GM21619 (cell line): ENCODE measurements at regions not wholly inside any gene's neighbourhood (a gene's known extent, or its start where the extent isn't known, plus 50 kb on each side); places are given as distances from the start of the nearest gene placed in this dataset.
"Not testable (repeated sequence)": the region's sequence is repeated elsewhere in the genome, so short reads cannot be mapped to it uniquely, and the experiment has no call there.

Experiments used
- ATAC-seq: cut with Tn5 transposase; IDR thresholded peaks from one replicate; pipeline ENCODE4 v1.9.1; 2021; ENCODE audit not compliant: unreplicated experiment

- ATAC-seq, result no peak
These were observed 337.6 kb upstream of the CLEC14A start for GRCh38 chr14:38593476-38593875.

DNA sequence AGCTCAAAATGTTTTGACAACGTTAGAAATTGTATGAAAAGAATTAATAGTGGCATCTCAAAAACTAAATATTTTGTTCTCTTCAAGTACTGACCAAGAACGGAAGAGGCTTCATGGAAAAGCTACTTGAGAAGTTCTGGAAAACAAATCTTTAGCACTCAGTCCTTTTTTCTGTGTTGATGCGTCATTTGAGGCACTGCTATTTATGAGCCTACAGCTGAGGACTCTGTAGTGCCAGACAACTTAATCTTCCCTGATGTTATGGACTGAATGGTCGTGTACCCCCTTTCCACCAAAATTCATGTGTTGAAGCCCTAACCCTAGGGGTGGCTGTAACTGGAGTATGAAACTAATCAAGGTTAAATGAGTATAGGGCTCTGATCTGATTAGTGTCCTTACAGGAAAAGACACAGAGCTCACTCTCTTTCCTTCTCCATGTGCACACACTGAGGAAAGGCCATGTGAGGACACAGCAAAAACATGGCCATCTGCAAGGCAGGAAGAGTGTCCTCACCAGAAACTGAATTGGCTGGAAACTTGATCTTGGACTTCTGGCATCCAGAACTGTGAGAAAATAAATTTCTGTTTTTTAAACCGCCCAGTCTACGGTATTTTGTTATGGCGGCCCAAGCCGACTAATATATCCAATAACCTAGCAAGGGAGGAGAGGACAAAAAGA lies 337.0 kb upstream of the CLEC14A start:
- no peak for ATAC-seq

- no peak for ATAC-seq
These were observed 334.0 kb upstream of the CLEC14A start for GRCh38 chr14:38589747-38590350.

- no peak for ATAC-seq
These were observed 327.6 kb upstream of the CLEC14A start for GRCh38 chr14:38583471-38583870.

DNA sequence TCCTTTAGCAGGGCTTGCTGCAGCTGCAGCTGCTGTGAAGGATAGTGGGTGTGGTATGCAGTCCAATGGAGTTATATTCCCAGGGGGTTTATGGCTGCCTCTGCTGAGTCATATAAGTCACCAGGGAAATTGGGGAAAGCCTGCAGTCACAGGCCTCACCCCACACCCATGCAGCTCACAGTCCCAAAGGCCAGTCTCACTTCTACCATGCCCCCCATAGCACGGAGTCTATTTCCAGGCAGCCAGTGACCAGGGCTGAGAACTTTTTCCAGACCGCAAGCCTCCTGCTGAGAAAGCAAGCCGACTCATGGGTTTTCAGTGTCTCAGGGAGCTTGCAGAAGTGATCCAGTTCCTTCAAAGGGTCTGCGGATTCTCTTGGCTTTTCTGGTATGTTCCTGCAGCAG lies 322.4 kb upstream of the CLEC14A start:
- no peak for ATAC-seq

- no peak for ATAC-seq
These were observed 311.8 kb upstream of the CLEC14A start for GRCh38 chr14:38567703-38568102.

DNA sequence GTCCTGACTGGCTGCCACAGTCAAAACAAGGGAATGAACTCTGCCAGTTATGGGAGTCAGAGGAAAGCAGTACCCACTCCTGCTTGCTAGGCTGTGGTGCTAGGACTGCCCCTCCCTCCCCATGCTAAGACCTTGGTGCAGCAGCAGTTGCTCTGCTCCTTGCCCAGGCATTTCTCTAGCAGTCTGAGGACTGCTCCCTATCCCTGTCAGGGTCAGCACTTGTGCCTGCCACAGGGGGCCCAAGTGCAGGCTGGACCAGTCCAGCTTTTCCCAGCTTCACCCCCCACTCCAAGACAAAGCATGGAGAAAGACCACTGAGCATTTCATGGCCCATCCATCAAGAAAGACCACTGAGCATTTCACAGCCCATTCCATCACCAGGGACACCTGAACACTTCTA lies 305.8 kb upstream of the CLEC14A start:
- no peak for ATAC-seq

- ATAC-seq, result no peak
These were observed 303.8 kb upstream of the CLEC14A start for GRCh38 chr14:38559711-38560110.

DNA sequence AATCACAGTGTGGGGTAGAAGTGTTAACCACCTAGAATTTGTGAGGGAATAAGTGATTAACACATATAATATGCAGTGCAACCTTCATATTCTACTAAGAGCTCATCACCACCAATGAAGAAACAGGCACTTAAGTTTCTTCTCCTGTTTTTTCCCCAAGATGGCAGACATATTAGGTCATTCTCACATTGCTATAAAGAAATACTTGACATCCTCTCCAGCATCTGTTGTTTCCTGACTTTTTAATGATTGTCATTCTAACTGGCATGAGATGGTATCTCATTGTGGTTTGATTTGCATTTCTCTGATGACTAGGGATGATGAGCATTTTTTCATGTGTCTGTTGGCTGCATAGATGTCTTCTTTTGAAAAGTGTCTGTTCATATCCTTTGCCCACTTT lies 301.5 kb upstream of the CLEC14A start:
- not testable (repeated sequence) for ATAC-seq

DNA sequence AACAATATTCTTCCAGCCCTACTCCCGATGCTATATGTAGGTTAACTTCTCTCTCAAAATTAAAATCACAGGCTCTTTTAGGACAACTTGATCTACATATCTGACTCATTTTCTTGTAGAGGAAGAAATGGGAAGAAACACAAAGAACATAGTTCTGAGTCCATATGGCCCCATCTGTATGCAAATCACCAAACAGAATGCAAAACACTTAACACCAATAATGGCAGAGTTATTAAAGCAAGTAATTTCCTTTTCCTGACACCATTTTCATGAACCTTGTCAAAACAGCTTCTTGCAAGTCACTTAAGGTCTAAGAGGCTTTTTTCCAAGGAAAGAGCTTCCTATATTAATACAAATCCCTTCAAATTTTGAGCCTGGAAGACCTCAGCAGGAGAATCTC lies 300.4 kb upstream of the CLEC14A start:
- ATAC-seq, result no peak

- no peak for ATAC-seq
These were observed 298.1 kb upstream of the CLEC14A start for GRCh38 chr14:38554026-38554425.

GRCh38 chr14:38553586-38553985 lies 297.7 kb upstream of the CLEC14A start:
- ATAC-seq, result no peak

DNA sequence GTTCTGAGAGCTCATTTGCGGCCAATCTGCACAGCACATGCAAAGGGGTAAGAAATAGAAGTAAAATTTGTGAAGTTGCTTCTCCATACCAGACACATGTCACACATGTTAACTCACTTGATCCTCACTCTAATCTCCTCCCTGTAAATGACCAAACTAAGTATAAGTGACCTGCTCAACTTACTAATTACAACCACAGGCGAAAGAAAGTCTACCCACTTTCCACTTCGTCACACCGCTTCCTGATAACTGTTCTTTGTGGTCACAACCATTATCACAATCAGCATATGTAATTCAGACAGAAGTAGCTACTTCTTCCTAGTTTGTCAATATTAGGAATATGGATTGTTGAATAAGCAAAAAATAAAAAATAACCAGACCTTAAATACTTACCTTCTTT lies 293.7 kb upstream of the CLEC14A start:
- no peak for ATAC-seq

GRCh38 chr14:38547961-38548490 lies 292.1 kb upstream of the CLEC14A start:
- ATAC-seq, result no peak

GRCh38 chr14:38546932-38547551 lies 291.1 kb upstream of the CLEC14A start:
- ATAC-seq, result no peak

GRCh38 chr14:38544776-38545175 lies 288.9 kb upstream of the CLEC14A start:
- no peak for ATAC-seq

DNA sequence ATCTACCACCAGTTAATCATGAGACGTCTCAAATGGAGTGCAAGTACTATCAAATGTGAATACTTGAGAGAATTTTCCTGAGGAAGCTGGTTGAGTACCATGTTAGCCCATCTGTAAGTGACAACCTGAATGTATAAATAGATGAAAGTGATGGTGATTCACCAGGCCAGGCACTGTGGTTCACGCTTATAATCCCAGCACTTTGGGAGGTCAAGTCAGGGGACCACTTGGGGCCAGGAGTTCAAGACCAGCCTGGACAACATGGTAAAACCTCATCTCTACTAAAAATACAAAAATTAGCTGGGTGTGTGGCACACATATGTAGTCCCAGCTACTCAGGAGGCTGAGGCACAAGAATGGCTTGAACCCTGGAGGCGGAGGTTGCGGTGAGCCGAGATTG lies 288.0 kb upstream of the CLEC14A start:
- not testable (repeated sequence) for ATAC-seq

GRCh38 chr14:38538053-38538452 lies 282.2 kb upstream of the CLEC14A start:
- ATAC-seq, result not testable (repeated sequence)

GRCh38 chr14:38536376-38537038 lies 280.6 kb upstream of the CLEC14A start:
- ATAC-seq, result no peak

GRCh38 chr14:38528582-38528981 lies 272.7 kb upstream of the CLEC14A start:
- ATAC-seq, result no peak

DNA sequence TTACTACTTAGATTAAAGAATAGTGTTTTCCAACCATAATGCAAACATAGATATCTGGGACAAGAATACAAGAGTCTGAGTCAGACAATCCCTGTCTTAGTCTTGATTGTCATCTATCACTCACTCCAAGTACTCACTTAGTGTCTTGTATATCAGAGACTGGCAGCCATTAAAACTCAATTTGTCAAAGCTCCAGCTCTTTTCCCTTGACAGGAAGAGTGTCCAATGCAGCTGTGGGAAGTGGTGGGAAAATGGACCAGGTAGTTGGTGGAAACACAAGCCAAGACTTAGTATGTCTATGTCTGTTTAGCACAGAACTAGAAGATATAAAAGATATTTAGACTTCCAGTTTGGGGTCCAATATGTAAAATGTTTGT lies 271.6 kb upstream of the CLEC14A start:
- ATAC-seq, result no peak
